GM12891 (cell line): ENCODE measurements at regions not wholly inside any gene's neighbourhood (a gene's known extent, or its start where the extent isn't known, plus 50 kb on each side); places are given as distances from the start of the nearest gene placed in this dataset.

Experiments
- PAX5 ChIP-seq: IDR thresholded peaks from 2 replicates; pipeline ENCODE4 v1.6.1; 2011; ENCODE audit warnings: low read length, moderate library complexity, mild to moderate bottlenecking; ENCODE audit not compliant: insufficient read depth, severe bottlenecking
- POLR2A ChIP-seq: IDR thresholded peaks from 2 replicates; pipeline ENCODE4 v1.6.1; 2011; ENCODE audit warnings: low read depth, low read length, control low read depth
- POLR2AphosphoS5 ChIP-seq: IDR thresholded peaks from 2 replicates; pipeline ENCODE4 v1.6.1; 2011; ENCODE audit warnings: low read depth, low read length, control low read depth
- SPI1 ChIP-seq: IDR thresholded peaks from 2 replicates; pipeline ENCODE4 v1.6.1; 2011; ENCODE audit warnings: low read depth, low read length, control low read depth
- TAF1 ChIP-seq: IDR thresholded peaks from 2 replicates; pipeline ENCODE4 v1.6.1; 2011; ENCODE audit warnings: low read depth, low read length, control low read depth

- TF ChIP-seq POLR2A (no peak), TAF1 (no peak), POLR2AphosphoS5 (no peak), PAX5 (no peak), SPI1 (no peak)
Observed at GRCh38 chr1:187648091-187648490, 819.3 kb downstream of the PLA2G4A start.
